A549 (cell line): ENCODE measurements at regions not wholly inside any gene's neighbourhood (a gene's known extent, or its start where the extent isn't known, plus 50 kb on each side); places are given as distances from the start of the nearest gene placed in this dataset.

Experiments
- ATAC-seq, 2 experiments: fragments of 200-7000 bp in 1 of 2; fragments of >200 bp in 1 of 2; cut with Nextera tagmentation in 1 of 2; cut with Tn5 transposase in 1 of 2; 3 replicates each; pipeline versions ENCODE4 v1.8.0 to v1.9.1; 2018 to 2020; ENCODE audit warnings: mild to moderate bottlenecking in 1 of 2, moderate library complexity in 1 of 2
- CTCF ChIA-PET: fragments of 300-600 bp; sonication (Branson Sonifier 250); formaldehyde crosslinking; extraction: SDS; loops from one replicate; lab custom pipeline; 2021; ENCODE audit warnings: antibody characterized with exemption, inconsistent platforms; lab: Yijun Ruan, JAX
- POLR2A ChIA-PET: fragments of 350-600 bp; formaldehyde crosslinking; extraction: SDS; loops from one replicate; lab custom pipeline; 2021; ENCODE audit warnings: antibody characterized with exemption, inconsistent platforms; lab: Yijun Ruan, JAX
- DNase-seq, 2 experiments: peaks; one replicate each; pipeline versions ENCODE4 v3.0.0 to v3.0.0-alpha.2; 2011 to 2016; ENCODE audit warnings: low read depth in 1 of 2, low spot score in 1 of 2
- FAIRE-seq: peaks from 2 replicates; lab custom pipeline; 2011; peaks lifted over from hg19 to GRCh38; lab: Jason Lieb, UNC
- H3K27ac ChIP-seq, 2 experiments: fragments of >200 bp; sonication (Bioruptor Twin); formaldehyde crosslinking; 3 replicates each; pipeline ENCODE4 v1.5.1; 2016 to 2017
- H3K4me1 ChIP-seq: fragments of >200 bp; sonication (Bioruptor Twin); formaldehyde crosslinking; 3 replicates; pipeline ENCODE4 v1.6.1; 2016
- H3K4me2 ChIP-seq: fragments of >200 bp; sonication (Bioruptor Twin); formaldehyde crosslinking; 3 replicates; pipeline ENCODE4 v1.6.1; 2016
- H3K4me3 ChIP-seq: fragments of >200 bp; sonication (Bioruptor Twin); formaldehyde crosslinking; 3 replicates; pipeline ENCODE4 v1.5.1; 2016
- H3K9me3 ChIP-seq: fragments of >200 bp; sonication (Bioruptor Twin); formaldehyde crosslinking; 3 replicates; pipeline ENCODE4 v1.6.1; 2016
- ATOH8 ChIP-seq: fragments of 250-450 bp; sonication (Bioruptor Pico); IDR thresholded peaks from 2 replicates; pipeline ENCODE4 v1.5.0; 2020; ENCODE audit warnings: low read depth, mild to moderate bottlenecking, moderate library complexity
- BCL3 ChIP-seq: fragments of >200 bp; sonication (Bioruptor Twin); formaldehyde crosslinking; IDR thresholded peaks from 3 replicates; pipeline ENCODE4 v1.6.1; 2016
- BHLHE40 ChIP-seq: IDR thresholded peaks from 2 replicates; pipeline ENCODE4 v1.6.1; 2012; ENCODE audit warnings: low read depth, low read length, inconsistent platforms
- CBX2 ChIP-seq: fragments of 200-600 bp; sonication (generic); IDR thresholded peaks from 2 replicates; pipeline ENCODE4 v1.6.1; 2016; ENCODE audit warnings: low read depth, mild to moderate bottlenecking, borderline replicate concordance
- CTCF ChIP-seq: fragments of >200 bp; sonication (Bioruptor Twin); formaldehyde crosslinking; IDR thresholded peaks from 3 replicates; pipeline ENCODE4 v1.5.1; 2016
- E2F6 ChIP-seq: IDR thresholded peaks from 2 replicates; pipeline ENCODE4 v1.6.1; 2012; ENCODE audit warnings: low read depth, borderline replicate concordance
- FOXS1 ChIP-seq: fragments of 250-450 bp; sonication (Bioruptor Pico); IDR thresholded peaks from 2 replicates; pipeline ENCODE4 v1.5.0; 2020; ENCODE audit warnings: mild to moderate bottlenecking, moderate library complexity
- HEYL ChIP-seq: fragments of 250-450 bp; sonication (Bioruptor Pico); IDR thresholded peaks from 2 replicates; pipeline ENCODE4 v1.8.0; 2021; ENCODE audit warnings: mild to moderate bottlenecking, moderate library complexity
- HMGXB4 ChIP-seq: fragments of 250-450 bp; sonication (Bioruptor Pico); IDR thresholded peaks from 2 replicates; pipeline ENCODE4 v1.5.0; 2021; ENCODE audit warnings: mild to moderate bottlenecking, moderate library complexity, borderline replicate concordance
- HOXA7 ChIP-seq: fragments of 250-450 bp; sonication (Bioruptor Pico); IDR thresholded peaks from 2 replicates; pipeline ENCODE4 v1.5.0; 2020; ENCODE audit warnings: mild to moderate bottlenecking, moderate library complexity
- JUNB ChIP-seq: fragments of >200 bp; sonication (Bioruptor Twin); formaldehyde crosslinking; IDR thresholded peaks from 2 replicates; pipeline ENCODE4 v1.6.1; 2016
- KDM5A ChIP-seq: fragments of 200-600 bp; sonication (generic); IDR thresholded peaks from 2 replicates; pipeline ENCODE4 v1.6.1; 2016; ENCODE audit warnings: antibody characterized with exemption, mild to moderate bottlenecking
- MAFK ChIP-seq: fragments of 450-650 bp; IDR thresholded peaks from 2 replicates; pipeline ENCODE4 v1.6.1; 2014; ENCODE audit not compliant: partially characterized antibody
- MAX ChIP-seq: IDR thresholded peaks from 2 replicates; pipeline ENCODE4 v1.6.1; 2012
- MAZ ChIP-seq: fragments of 150-350 bp; IDR thresholded peaks from 2 replicates; pipeline ENCODE4 v1.6.1; 2014; ENCODE audit warnings: antibody characterized with exemption, low read depth, low read length, borderline replicate concordance
- MYC ChIP-seq: IDR thresholded peaks from 2 replicates; pipeline ENCODE4 v1.6.1; 2012; ENCODE audit warnings: mild to moderate bottlenecking, inconsistent platforms, low read length, improper control_type of control experiment, borderline replicate concordance
- NFE2L2 ChIP-seq: fragments of 150-350 bp; conservative IDR thresholded peaks from 2 replicates; pipeline ENCODE4 v1.6.1; 2014; ENCODE audit warnings: low read length
- PHF8 ChIP-seq: fragments of 200-600 bp; sonication (generic); IDR thresholded peaks from 2 replicates; pipeline ENCODE4 v1.6.1; 2016; ENCODE audit warnings: low read depth, mild to moderate bottlenecking, antibody characterized with exemption, moderate library complexity, borderline replicate concordance
- POLR2A ChIP-seq: IDR thresholded peaks from 2 replicates; pipeline ENCODE4 v1.6.1; 2012; ENCODE audit warnings: mild to moderate bottlenecking, low read length
- REST ChIP-seq: fragments of 200-600 bp; sonication (generic); IDR thresholded peaks from 2 replicates; pipeline ENCODE4 v1.6.1; 2016; ENCODE audit warnings: antibody characterized with exemption, mild to moderate bottlenecking, moderate library complexity
- RFX5 ChIP-seq: fragments of 450-650 bp; IDR thresholded peaks from 2 replicates; pipeline ENCODE4 v1.7.1; 2014; ENCODE audit warnings: antibody characterized with exemption, mild to moderate bottlenecking, moderate library complexity
- RNF2 ChIP-seq: fragments of 200-600 bp; sonication (generic); IDR thresholded peaks from 2 replicates; pipeline ENCODE4 v1.6.1; 2016; ENCODE audit warnings: low read depth, mild to moderate bottlenecking, antibody characterized with exemption, moderate library complexity, borderline replicate concordance
- SREBF2 ChIP-seq: fragments of 450-650 bp; IDR thresholded peaks from 2 replicates; pipeline ENCODE4 v1.6.1; 2014; ENCODE audit warnings: mild to moderate bottlenecking, moderate library complexity
- TFCP2L1 ChIP-seq: fragments of 250-450 bp; sonication (Bioruptor Pico); IDR thresholded peaks from 2 replicates; pipeline ENCODE4 v1.5.0; 2021; ENCODE audit warnings: mild to moderate bottlenecking
- ZFP36 ChIP-seq: fragments of 450-650 bp; IDR thresholded peaks from 2 replicates; pipeline ENCODE4 v1.6.1; 2014; ENCODE audit warnings: borderline replicate concordance; ENCODE audit not compliant: partially characterized antibody
- ZSCAN20 ChIP-seq: fragments of 250-450 bp; sonication (Bioruptor Pico); IDR thresholded peaks from 2 replicates; pipeline ENCODE4 v1.8.0; 2022; ENCODE audit warnings: mild to moderate bottlenecking, moderate library complexity
- WGBS: methylation state at CpG from one replicate; pipeline ENCODE4 v1.1.6; 2017; ENCODE audit errors: missing lambda C conversion rate; 5-methylcytosine and 5-hydroxymethylcytosine counted together

GRCh38 chr1:22273686-22274681 lies 131.1 kb upstream of the WNT4 start:
- Histone ChIP-seq H3K27ac (no peak overlapping the region), H3K9me3 (no peaks in the 10 kb centered on the region), H3K4me1 (no peaks in the 10 kb centered on the region), H3K4me3 (no peak overlapping the region), H3K4me2 (no peak overlapping the region)
- ChIA-PET POLR2A (no interaction called here), CTCF (interaction anchor here (1.3 to 2.2 kb wide), 5 partner anchors 10 to 143 kb away, joined by 3 to 9 read pairs (median 3); no protein-coding TSS in a partner anchor)
- ATAC-seq, result no peak
- DNase-seq, result no peak
- TF ChIP-seq TFCP2L1 (CRISPR knock-in tag), result no peak
- no peak for TF ChIP-seq SREBF2
- TF ChIP-seq HMGXB4, result no peak
- no peak for TF ChIP-seq NFE2L2
- no peak for TF ChIP-seq BCL3
- no peak for TF ChIP-seq POLR2A
- no peak for TF ChIP-seq REST
- TF ChIP-seq MAFK, result no peak
- no peak for TF ChIP-seq KDM5A
- no peak for TF ChIP-seq MAZ
- no peak for TF ChIP-seq RNF2
- no peak for TF ChIP-seq ZSCAN20 (CRISPR knock-in tag)
- TF ChIP-seq PHF8, result no peak
- TF ChIP-seq MAX, result no peak
- no peak for TF ChIP-seq CTCF
- no peak for TF ChIP-seq BHLHE40
- 81% methylated on average over 8 of the region's 8 CpGs for WGBS
- FAIRE-seq, result no peak

- DNase-seq, result no peak
These were observed 132.3 kb upstream of the WNT4 start for GRCh38 chr1:22275167-22275566.

More at GRCh38 chr1:22275167-22275566, 132.3 kb upstream of the WNT4 start:
- H3K4me2 ChIP-seq, result no peak overlapping the region
- FAIRE-seq, result no peak
- no peaks in the 10 kb centered on the region for H3K4me1 ChIP-seq
- no peak for ATAC-seq
- POLR2A ChIA-PET, result no interaction called here
- H3K27ac ChIP-seq, result no peak overlapping the region
- TF ChIP-seq MYC (no peak), ZSCAN20 (CRISPR knock-in tag) (no peak), MAX (no peak), HOXA7 (CRISPR knock-in tag) (no peak), E2F6 (no peak), FOXS1 (CRISPR knock-in tag) (no peak), HEYL (CRISPR knock-in tag) (no peak), JUNB (no peak), RFX5 (no peak), ATOH8 (no peak), ZFP36 (no peak), CBX2 (no peak)
- no peaks in the 10 kb centered on the region for H3K9me3 ChIP-seq
- 75% methylated on average over 3 of the region's 3 CpGs for WGBS
- CTCF ChIA-PET, result interaction anchor here (0.6 to 2.2 kb wide), 23 partner anchors 8 to 366 kb away, joined by 3 to 15 read pairs (median 4); no protein-coding TSS in a partner anchor
- no peak overlapping the region for H3K4me3 ChIP-seq
